PC-9 (cell line): ENCODE measurements at regions not wholly inside any gene's neighbourhood (a gene's known extent, or its start where the extent isn't known, plus 50 kb on each side); places are given as distances from the start of the nearest gene placed in this dataset.

Source experiments
- CTCF ChIP-seq: fragments of 200-600 bp; sonication (generic); conservative IDR thresholded peaks from 2 replicates; pipeline ENCODE4 v1.6.1; 2017; ENCODE audit warnings: mixed run types, antibody characterized with exemption, mild to moderate bottlenecking, moderate library complexity
- EZH2 ChIP-seq: fragments of 200-600 bp; sonication (generic); IDR thresholded peaks from 2 replicates; pipeline ENCODE4 v1.8.0; 2017; ENCODE audit warnings: antibody characterized with exemption, low read depth

DNA sequence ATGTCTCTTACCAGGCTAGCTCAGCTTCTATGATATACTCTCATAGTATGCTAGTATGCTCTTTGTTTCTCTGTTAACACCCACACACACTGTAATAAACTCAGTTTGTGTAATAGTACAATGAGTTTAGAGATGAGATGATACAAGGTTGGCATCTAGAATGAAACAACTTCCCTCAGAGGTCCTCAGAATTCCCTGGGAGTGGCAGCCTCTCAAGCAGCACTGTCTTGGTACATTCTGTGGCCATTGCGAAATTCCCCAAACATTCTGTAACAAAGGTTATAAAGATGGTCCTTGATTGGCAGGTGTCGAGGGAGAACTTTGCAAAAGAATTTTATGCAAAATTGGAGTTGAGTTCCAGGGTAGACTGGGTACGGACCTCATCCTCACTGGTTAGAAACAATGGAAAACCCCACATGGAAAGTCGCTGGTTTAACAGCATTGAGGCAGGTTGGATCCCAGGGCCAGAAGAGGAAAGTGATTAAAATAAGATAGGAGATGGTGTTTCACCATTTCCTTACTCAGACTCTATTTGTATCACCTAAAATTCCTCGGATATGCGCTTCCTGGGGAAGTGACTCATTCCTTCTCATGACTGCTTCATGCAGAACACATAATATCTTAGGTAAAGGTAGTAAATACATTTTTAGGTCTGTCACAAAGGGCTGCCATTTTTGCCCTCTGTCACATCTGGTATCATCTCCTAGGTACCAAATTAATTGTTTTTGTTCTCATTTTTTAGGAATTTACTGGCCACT, 657.8 kb downstream of the SORCS1 start:
- TF ChIP-seq CTCF (no peak), EZH2 (no peak)
